Activated CD4-positive, alpha-beta T cell treated with anti-CD3 and anti-CD28 coated beads for 4 hours (primary cell): ENCODE measurements at regions not wholly inside any gene's neighbourhood (a gene's known extent, or its start where the extent isn't known, plus 50 kb on each side); places are given as distances from the start of the nearest gene placed in this dataset.

Experiments
- DNase-seq, 2 donors: peaks; one replicate each; pipeline ENCODE4 v3.0.0-alpha.2; 2020

DNA sequence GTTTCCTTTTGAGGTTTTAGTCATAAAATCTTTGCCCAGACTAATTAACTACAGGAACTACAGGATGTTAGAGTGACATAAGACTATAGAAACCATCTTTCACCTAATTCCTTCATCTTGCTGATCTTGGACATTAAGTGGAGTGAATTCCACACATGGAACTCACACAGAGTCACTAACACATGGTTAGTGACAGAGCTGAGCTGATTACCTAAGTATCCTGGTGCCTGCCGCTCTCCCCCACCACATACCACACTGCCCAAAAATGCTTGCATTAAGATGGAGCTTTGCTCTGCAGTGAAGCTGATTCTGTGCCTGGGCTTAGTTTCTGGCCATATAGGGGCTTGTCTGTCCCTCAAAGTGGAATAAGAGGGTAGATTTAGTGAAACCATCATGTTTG, 332.9 kb upstream of the NT5C1B start:
- DNase-seq, result no peak

DNA sequence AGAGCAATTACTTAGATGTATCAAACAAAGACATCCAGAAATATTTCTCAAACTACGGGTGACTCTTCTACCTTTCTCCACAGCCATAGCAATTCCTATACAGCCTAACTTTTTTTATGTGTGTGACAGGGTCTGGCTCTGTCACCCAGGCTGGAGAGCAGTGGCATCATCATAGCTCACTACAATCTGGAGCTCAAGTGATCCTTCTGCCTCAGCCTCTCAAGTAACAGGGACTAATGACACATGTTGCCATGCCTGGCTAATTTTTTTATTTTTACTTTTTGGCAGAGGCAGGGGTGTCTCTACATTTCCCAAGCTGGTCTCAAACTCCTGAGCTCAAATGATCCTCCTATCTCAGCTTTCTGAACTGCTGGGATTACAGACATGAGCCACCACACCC, 328.9 kb upstream of the NT5C1B start:
- no peak for DNase-seq

GRCh38 chr2:18915227-18915626, 325.9 kb upstream of the NT5C1B start:
- no peak for DNase-seq

DNA sequence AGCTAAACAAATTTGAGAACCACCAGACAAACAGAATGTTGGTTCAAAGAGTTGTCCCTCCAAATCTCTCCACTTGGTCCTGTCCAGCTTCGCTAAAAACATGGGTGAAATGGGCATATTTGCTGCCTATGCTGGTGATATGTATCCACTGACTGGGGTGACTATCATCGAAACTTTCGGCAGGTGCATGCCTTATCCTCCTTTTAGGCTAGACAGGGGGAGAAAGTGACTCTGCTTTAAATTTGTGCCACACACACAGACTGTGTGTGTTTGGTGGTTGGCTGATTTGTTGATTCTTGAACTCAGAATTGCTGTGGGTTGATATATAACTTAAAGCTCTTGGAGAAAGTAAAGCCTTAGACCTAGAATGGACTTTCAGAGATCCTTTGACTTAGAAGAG, 324.1 kb upstream of the NT5C1B start:
- no peak for DNase-seq

DNA sequence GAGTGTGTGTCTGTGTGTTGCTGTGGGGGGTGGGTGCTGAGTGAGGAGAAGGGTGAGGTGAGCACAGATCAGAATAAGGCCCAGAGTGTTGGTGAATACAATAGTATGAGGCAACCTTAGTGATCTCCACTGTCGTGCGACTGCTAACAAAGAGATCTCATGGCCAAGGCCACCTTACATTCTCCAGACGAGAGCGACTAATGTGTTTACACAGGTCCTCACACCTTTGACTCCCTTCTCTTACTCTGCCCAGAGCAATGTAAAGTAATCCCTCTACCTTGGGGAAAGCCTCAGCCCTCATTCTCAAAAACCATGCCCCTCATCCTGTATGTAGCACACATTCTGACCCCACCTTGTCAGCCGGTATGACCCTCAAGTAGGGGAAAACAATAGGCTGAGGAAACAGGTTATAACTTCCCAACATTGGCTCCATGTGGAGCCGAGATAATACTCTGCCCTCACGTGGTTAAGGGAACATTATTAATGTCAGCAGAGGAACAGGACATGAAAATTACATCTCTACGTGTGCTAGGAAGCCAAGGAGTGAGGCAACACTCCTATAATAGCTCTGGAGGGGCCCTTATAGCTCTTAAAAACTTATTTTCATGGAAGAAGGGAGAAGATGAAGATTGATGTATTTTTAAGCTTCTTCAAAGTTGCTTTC, 323.0 kb upstream of the NT5C1B start:
- DNase-seq, result no peak

- DNase-seq, result no peak
These were observed 322.0 kb upstream of the NT5C1B start for GRCh38 chr2:18911416-18911815.

DNA sequence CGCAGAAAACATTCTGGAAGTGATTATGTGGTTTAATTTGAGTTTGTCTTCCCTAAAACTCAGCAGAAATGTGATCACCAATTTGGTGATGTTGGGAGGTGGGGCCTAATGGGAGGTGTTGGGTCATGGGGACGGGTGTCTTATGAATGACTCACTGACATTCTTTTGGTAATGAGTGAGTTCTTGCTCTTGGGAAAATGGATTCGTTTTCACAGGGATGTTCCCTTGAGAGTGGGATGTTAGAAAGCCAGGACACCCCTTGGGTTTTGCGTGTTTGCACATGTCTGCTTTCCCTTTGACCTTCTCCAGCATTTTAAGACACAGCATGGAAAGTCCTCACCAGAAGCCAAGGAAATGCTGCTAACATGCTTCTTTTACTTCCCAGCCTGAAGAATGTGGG, 321.5 kb upstream of the NT5C1B start:
- DNase-seq, result no peak

DNA sequence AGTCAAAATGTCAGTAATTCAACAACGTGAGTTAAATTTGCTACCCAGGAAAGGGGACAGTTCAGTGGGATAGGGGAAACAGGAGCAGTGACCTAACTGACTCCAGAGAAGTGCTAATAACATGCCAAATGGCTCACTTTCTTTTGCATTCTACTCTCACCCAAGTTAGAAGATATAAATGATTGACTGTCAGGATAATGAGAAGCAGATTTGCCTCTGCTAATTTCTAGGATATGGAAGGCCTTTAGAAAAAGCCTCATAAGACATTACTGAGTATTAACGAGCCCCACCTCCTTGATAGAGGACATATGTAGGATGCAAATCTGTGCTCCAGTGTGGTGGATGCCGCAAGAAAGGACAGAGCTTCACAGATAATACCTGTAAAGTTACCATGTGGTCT, 318.6 kb upstream of the NT5C1B start:
- no peak for DNase-seq

DNA sequence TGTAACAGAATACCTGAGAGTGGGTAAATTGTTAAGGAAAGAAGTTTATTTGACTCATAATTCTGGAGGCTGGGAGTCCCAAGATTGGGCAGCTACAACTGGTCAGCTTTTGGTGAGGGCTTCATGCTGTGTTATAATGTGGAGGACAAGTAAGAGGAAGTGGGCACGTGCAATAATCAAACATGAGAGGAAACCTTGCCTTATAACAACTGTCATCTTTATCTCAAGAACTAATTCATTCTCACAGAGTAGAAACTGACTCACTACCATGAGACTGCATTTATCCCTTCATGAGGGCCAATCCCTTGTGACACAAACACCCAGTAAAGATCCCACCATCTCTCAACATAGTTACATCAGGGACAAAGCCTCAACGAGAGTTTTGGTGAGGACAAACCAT, 318.1 kb upstream of the NT5C1B start:
- DNase-seq, result no peak

GRCh38 chr2:18903750-18904149, 314.4 kb upstream of the NT5C1B start:
- no peak for DNase-seq

DNA sequence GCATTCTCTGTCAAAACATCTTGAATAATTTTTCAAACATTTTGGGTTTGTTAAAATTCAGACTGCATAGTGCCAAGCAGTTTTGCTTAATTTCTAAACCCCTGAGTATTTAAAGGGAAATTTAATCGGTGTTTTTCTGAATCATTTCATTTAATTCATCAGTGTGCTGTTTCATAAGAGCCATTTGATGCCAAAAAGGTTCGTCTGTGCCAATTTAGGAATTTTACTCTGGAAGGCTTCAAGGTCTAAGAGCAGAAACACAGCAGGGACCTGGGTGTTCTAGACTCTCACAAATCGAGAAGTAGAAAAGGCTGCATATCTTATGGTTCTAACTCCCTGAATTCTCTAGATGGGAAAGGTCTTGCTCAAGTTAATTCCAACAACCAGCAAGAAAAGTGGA, 311.9 kb upstream of the NT5C1B start:
- no peak for DNase-seq

DNA sequence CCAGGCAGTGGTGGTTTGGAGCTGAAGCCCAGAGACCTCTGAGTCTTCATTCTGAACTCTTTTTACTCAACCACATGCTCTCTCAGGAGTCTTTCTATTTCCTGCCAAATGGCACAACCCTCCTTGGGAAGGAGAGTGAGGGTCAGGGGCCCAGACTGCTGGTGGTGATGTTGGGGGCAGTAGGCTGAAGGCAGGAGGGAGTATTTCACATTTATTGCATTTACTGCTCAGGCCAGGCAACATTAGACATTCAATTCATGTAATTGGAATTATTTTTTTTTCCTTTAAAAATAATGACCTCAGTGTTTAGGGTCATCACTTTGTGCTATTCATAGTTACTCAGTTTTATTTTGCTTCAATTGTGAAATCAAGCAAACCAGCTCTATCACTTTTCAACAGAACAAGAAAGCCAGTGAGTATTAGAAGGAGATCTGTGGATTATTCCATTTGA, 311.3 kb upstream of the NT5C1B start:
- DNase-seq, result no peak

- no peak for DNase-seq
These were observed 310.4 kb upstream of the NT5C1B start for GRCh38 chr2:18899725-18900124.

DNA sequence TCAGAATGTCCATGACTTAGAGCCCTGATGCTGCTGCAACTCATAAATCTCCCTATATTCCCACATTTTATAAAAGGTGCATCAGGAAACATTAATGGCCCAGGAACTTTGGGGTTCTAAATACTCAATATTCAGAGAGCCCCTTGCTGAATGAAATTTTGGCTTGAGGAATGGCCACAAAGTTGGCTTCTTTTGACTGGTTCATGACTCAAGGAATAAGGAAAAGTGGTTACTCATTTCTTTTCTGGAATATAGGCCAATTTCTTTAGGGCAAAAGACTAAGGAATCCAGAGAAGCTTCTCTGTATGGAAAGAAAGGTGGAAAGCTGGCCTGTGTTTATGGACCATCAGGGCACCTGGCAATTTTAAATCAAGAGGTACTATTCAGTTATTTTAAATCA, 308.9 kb upstream of the NT5C1B start:
- DNase-seq, result no peak

- DNase-seq, result no peak
These were observed 306.9 kb upstream of the NT5C1B start for GRCh38 chr2:18896125-18896764.

DNA sequence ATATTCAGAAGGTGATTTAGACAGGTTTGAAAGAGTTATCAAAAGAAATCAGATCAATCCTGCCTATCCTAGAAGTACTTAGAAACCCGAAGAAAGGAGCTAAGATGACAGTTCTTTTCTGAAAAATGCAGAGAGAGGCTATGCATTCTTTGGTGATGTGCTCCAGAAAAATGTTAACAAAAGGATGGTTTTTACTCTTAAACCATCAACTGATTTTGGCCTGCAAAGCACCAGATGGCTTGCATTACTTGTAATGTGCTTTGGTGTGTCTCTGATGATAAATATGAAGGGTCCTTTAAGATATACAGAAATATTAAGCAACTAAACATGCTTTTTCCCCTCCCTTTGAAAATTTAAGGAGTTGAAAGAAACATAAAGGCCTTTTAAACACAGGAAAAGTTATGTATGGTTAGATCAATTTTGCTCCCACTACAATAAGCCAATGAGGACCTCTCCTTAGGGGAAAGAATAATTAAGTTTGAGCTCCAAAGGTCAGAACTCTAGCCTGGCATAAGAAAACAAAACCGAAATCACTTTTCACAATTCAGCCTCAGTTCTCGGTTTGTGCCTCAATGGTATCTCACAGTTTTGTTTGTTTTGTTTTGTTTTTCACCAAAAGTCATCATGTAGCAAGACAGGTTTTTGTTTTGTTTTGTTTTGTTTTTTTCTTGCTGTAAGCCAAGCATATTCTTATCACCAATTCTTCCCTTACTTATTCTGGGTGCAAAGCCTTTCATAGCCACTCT, 302.4 kb upstream of the NT5C1B start:
- DNase-seq, result no peak

GRCh38 chr2:18889565-18890332, 300.4 kb upstream of the NT5C1B start:
- no peak for DNase-seq

GRCh38 chr2:18885457-18885856, 296.1 kb upstream of the NT5C1B start:
- no peak for DNase-seq

GRCh38 chr2:18883616-18884456, 294.5 kb upstream of the NT5C1B start:
- no peak for DNase-seq

GRCh38 chr2:18871430-18871829, 282.1 kb upstream of the NT5C1B start:
- no peak for DNase-seq

- no peak for DNase-seq
These were observed 280.9 kb upstream of the NT5C1B start for GRCh38 chr2:18870307-18870706.

DNA sequence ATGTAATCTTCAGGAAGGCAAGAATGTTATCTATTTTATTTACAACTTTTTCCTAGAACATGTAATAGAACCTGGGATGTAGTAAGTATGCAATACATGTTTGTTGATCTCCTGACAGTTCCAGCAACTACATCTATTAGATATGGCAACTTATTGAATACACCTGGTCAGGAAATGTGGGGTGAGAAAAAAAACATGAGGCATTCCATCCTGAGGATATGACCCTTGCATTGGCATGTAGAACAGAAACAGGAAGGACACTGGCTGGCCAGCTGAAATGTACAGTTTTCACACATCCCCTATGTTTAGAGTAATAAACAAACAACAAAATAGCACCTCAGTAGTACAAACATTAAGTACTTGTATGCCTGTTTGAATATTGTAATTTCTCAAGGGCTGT, 272.6 kb upstream of the NT5C1B start:
- no peak for DNase-seq

- no peak for DNase-seq
These were observed 270.8 kb upstream of the NT5C1B start for GRCh38 chr2:18860179-18860578.
